ENCODE measurements at regions not wholly inside any gene's neighbourhood (a gene's known extent, or its start where the extent isn't known, plus 50 kb on each side); places are given as distances from the start of the nearest gene placed in this dataset.

DNA sequence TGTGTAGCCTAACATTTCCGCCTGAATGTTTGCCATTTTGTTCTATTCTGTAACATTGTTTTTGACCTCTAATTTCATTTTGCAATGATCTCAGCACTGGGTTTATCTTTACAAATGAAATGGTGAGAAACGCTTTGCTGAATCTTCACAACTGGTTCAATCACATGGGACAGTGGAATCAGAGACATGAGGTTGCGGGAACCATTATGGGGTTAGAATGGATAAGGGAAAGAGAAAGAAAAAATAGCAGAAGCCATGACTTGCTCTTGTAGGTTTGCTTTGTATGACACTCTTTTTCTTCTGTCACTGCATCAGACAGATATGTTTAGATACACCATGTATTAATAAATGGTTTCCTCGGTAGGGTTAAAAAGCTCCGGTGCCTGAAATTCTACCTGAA lies 114.3 kb upstream of the PELI1 start:
- no peak for TF ChIP-seq CTCF (IDR thresholded peaks at IDR 0.05)
- no peak for TF ChIP-seq POLR2AphosphoS5 (IDR thresholded peaks at IDR 0.05)

Measured in breast epithelium (tissue), 3 donors.